Sigmoid colon (tissue), 4 donors: ENCODE measurements at regions not wholly inside any gene's neighbourhood (a gene's known extent, or its start where the extent isn't known, plus 50 kb on each side); places are given as distances from the start of the nearest gene placed in this dataset.
"Not testable (repeated sequence)": the region's sequence is repeated elsewhere in the genome, so short reads cannot be mapped to it uniquely, and the experiment has no call there.

ENCODE experiments used
- CTCF ChIP-seq, 4 experiments: fragments of 450-650 bp in 3 of 4; fragments of 200-600 bp in 1 of 4; IDR thresholded peaks; one replicate each; pipeline ENCODE4 v1.5.1; 2016 to 2019; ENCODE audit warnings: antibody characterized with exemption in 4 of 4, mild to moderate bottlenecking in 3 of 4, moderate library complexity in 2 of 4
- EP300 ChIP-seq, 4 donors: sonication (generic); formaldehyde crosslinking; IDR thresholded peaks; one replicate each; pipeline ENCODE4 v1.6.1; 2017; ENCODE audit warnings: antibody characterized with exemption in 4 of 4
- POLR2A ChIP-seq, 2 donors: fragments of 450-650 bp; IDR thresholded peaks; one replicate each; pipeline ENCODE4 v1.6.1; 2016; ENCODE audit warnings: antibody characterized with exemption in 2 of 2, mild to moderate bottlenecking in 2 of 2, moderate library complexity in 2 of 2

- TF ChIP-seq CTCF, POLR2A, EP300 (IDR thresholded peaks at IDR 0.05): not testable (repeated sequence)
These were observed 83.0 kb upstream of the CDCA7L start for GRCh38 chr7:22028656-22029055.
